ENCODE measurements at regions not wholly inside any gene's neighbourhood (a gene's known extent, or its start where the extent isn't known, plus 50 kb on each side); places are given as distances from the start of the nearest gene placed in this dataset.
"Not testable (repeated sequence)": the region's sequence is repeated elsewhere in the genome, so short reads cannot be mapped to it uniquely, and the experiment has no call there.

DNA sequence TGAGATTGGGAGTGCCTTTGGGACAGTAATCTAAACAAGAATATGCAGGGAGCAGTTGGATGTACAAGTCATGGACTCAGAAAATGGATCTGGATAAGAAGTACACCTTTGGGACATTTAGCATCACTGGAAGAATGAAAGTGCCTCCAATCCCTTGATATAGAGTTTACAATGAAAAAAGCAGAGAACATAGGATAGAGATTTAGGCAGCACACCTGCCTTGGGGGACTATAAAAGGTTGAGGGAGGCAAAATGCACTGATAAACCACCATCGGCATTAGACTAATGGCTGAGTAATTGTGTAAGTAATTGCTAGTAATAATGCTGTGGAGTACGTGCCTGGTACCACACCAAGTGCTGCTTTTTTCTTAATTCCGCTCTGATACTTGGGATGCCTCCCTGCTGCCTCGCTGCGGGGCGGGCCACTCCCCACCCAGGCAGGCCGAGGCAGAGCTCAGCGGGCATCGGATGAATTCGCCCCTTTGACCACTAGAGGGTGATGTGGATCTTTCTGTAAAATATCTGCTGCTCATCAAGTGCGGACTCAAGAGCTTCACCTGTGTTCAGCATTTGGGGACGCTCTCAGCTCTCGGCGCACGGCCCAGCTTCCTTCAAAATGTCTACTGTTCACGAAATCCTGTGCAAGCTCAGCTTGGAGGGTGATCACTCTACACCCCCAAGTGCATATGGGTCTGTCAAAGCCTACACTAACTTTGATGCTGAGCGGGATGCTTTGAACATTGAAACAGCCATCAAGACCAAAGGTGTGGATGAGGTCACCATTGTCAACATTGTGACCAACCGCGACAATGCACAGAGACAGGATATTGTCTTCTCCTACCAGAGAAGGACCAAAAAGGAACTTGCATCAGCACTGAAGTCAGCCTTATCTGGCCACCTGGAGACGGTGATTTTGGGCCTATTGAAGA lies 99.9 kb downstream of the ANKRD18B start:
- DNase-seq (ENCODE audit: insufficient read length, low spot score) (peak; percentile 74), FAIRE-seq (peak; percentile 29)
- TF ChIP-seq, protein P1, sequence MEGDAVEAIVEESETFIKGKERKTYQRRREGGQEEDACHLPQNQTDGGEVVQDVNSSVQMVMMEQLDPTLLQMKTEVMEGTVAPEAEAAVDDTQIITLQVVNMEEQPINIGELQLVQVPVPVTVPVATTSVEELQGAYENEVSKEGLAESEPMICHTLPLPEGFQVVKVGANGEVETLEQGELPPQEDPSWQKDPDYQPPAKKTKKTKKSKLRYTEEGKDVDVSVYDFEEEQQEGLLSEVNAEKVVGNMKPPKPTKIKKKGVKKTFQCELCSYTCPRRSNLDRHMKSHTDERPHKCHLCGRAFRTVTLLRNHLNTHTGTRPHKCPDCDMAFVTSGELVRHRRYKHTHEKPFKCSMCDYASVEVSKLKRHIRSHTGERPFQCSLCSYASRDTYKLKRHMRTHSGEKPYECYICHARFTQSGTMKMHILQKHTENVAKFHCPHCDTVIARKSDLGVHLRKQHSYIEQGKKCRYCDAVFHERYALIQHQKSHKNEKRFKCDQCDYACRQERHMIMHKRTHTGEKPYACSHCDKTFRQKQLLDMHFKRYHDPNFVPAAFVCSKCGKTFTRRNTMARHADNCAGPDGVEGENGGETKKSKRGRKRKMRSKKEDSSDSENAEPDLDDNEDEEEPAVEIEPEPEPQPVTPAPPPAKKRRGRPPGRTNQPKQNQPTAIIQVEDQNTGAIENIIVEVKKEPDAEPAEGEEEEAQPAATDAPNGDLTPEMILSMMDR (IDR thresholded peaks at IDR 0.05; ENCODE audit: insufficient read depth, missing control alignments) = peak; percentile 87

DNA sequence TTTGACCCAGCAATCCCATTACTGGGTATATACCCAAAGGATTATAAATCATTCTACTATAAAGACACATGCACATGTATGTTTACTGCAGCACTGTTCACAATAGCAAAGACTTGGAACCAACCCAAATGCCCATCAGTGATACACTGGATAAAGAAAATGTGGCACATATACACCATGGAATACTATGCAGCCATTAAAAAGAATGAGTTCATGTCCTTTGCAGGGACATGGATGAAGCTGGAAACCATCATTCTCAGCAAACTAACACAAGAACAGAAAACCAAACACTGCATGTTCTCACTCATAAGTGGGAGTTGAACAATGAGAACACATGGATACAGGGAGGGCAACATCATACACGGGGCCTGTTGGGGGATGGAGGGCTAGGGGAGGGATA lies 104.3 kb downstream of the ANKRD18B start:
- FAIRE-seq = not testable (repeated sequence)

GRCh38 chr9:33628865-33629410 lies 104.9 kb downstream of the ANKRD18B start:
- FAIRE-seq (no peak), DNase-seq (ENCODE audit: insufficient read length, low spot score) (no peak)
- TF ChIP-seq, protein P1 (IDR thresholded peaks at IDR 0.05; ENCODE audit: insufficient read depth, missing control alignments) = no peak

More for the DNA sequence above, 104.3 kb downstream of the ANKRD18B start:
- DNase-seq (ENCODE audit: insufficient read length, low spot score) = not testable (repeated sequence)

DNA sequence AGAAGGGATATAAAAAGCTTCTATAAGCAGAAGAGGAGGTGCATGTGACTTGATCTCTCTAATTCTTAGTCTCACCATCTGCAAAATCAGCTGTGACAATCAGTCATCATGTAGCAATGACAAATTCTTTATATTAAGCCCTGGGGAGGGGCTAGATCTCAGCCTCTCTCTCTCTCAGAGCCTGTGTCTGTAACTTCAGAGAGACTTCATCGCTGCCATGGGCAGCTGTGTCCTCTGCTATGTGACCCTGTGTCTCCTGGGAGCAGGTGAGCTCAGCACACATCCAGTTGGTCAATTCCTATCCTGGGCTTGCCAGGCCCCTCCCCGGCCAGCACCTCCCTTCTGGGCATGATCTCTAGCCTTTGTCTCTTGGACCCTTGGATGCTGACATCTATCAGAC lies 109.6 kb downstream of the ANKRD18B start:
- TF ChIP-seq, protein P1 (IDR thresholded peaks at IDR 0.05; ENCODE audit: insufficient read depth, missing control alignments) = no peak
- DNase-seq (ENCODE audit: insufficient read length, low spot score) (no peak), FAIRE-seq (no peak)

DNA sequence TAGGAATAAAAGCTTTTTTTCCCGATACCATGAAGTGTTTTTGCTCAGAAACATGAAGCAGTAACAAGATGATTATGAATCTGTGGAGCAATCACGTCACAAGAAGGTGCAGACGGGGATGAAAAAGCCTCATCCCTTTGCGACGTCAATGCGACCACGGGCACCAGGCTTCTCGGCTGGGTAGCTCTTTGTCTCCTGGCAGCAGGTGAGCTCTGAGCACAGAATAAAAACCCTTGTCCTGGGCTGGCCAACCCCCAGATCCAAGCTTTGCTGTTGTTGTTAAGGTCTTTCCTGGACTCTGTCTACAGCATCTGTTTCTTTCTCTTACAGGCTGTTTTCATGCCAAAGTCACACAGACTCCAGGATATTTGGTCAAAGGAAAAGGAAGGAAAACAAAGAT lies 113.8 kb downstream of the ANKRD18B start:
- FAIRE-seq (no peak), DNase-seq (ENCODE audit: insufficient read length, low spot score) (no peak)
- TF ChIP-seq, protein P1 (IDR thresholded peaks at IDR 0.05; ENCODE audit: insufficient read depth, missing control alignments) = no peak

- no peak for FAIRE-seq
- no peak for DNase-seq (ENCODE audit: insufficient read length, low spot score)
- TF ChIP-seq, protein P1 (IDR thresholded peaks at IDR 0.05; ENCODE audit: insufficient read depth, missing control alignments) = no peak
These were observed 114.4 kb downstream of the ANKRD18B start for GRCh38 chr9:33638391-33638915.

DNA sequence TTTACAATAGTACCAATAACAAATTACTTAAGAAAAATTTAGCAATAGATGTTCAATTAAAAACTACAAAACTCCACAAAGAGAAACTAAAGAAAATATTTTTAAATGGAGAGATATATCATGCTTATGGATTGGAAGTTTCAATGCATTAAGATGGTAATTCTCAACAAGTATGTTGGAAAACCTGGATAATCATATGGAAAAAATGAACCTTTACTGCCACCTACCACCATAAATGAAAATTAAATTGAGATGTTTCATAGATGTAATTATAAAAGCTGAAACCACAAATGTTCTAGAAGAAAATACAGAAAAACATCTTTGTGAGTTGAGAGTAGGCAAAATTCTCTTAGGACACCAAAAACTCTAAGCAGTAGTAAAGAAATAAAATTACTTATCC lies 121.7 kb downstream of the ANKRD18B start:
- no peak for DNase-seq (ENCODE audit: insufficient read length, low spot score)
- TF ChIP-seq, protein P1 (IDR thresholded peaks at IDR 0.05; ENCODE audit: insufficient read depth, missing control alignments) = no peak
- no peak for FAIRE-seq

All from D721Med (cell line).